SK-N-MC (cell line): ENCODE measurements at regions not wholly inside any gene's neighbourhood (a gene's known extent, or its start where the extent isn't known, plus 50 kb on each side); places are given as distances from the start of the nearest gene placed in this dataset.
"Not testable (repeated sequence)": the region's sequence is repeated elsewhere in the genome, so short reads cannot be mapped to it uniquely, and the experiment has no call there.

ENCODE experiments used
- EZH2 ChIP-seq: fragments of 200-600 bp; sonication (generic); IDR thresholded peaks from one replicate; pipeline ENCODE4 v1.6.1; 2017; ENCODE audit warnings: antibody characterized with exemption
- POLR2AphosphoS5 ChIP-seq: IDR thresholded peaks from 2 replicates; pipeline ENCODE4 v1.6.1; 2012; ENCODE audit warnings: mild to moderate bottlenecking, low read depth, low read length, borderline replicate concordance

DNA sequence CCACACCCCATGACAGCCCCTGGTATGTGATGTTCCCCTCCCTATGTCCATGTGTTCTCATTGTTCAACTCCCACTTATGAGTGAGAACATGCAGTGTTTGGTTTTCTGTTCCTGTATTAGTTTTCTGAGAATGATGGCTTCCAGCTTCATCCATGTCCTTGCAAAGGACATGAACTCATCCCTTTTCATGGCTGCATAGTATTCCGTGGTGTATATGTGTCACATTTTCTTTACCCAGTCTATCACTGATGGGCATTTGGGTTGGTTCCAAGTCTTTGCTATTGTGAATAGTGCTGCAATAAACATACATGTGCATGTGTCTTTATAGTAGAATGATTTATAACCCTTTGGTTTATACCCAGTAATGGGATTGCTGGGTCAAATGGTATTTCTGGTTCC lies 1665.5 kb downstream of the REEP3 start:
- not testable (repeated sequence) for TF ChIP-seq EZH2, POLR2AphosphoS5
